ENCODE measurements at regions not wholly inside any gene's neighbourhood (a gene's known extent, or its start where the extent isn't known, plus 50 kb on each side); places are given as distances from the start of the nearest gene placed in this dataset.

- Histone ChIP-seq H3K9ac (ENCODE audit: low read length) (no peak overlapping the region), H3K27me3 (ENCODE audit: low read length) (no peaks in the 10 kb centered on the region), H3K9me2 (replicated peaks; ENCODE audit: insufficient read depth, low read length) (no peaks in the 10 kb centered on the region), H4K20me1 (ENCODE audit: low read depth, low read length) (no peaks in the 10 kb centered on the region), H3F3A (ENCODE audit: insufficient read depth) (no peaks in the 10 kb centered on the region), H3K36me3 (ENCODE audit: low read length) (no peaks in the 10 kb centered on the region), H3K4me3 (ENCODE audit: insufficient read depth, low read length, poor library complexity, severe bottlenecking) (no peak overlapping the region), H3K79me2 (ENCODE audit: insufficient read depth, low read length) (no peaks in the 10 kb centered on the region), H3K27ac (ENCODE audit: low read depth, low read length) (no peak overlapping the region), H2AFZ (ENCODE audit: low read depth, low read length, severe bottlenecking) (no peak overlapping the region), H3K9me3 (ENCODE audit: insufficient read depth, low read length) (no peaks in the 10 kb centered on the region), H3K4me2 (ENCODE audit: low read depth, low read length, poor library complexity, severe bottlenecking) (no peak overlapping the region)
- TF ChIP-seq, protein P1, sequence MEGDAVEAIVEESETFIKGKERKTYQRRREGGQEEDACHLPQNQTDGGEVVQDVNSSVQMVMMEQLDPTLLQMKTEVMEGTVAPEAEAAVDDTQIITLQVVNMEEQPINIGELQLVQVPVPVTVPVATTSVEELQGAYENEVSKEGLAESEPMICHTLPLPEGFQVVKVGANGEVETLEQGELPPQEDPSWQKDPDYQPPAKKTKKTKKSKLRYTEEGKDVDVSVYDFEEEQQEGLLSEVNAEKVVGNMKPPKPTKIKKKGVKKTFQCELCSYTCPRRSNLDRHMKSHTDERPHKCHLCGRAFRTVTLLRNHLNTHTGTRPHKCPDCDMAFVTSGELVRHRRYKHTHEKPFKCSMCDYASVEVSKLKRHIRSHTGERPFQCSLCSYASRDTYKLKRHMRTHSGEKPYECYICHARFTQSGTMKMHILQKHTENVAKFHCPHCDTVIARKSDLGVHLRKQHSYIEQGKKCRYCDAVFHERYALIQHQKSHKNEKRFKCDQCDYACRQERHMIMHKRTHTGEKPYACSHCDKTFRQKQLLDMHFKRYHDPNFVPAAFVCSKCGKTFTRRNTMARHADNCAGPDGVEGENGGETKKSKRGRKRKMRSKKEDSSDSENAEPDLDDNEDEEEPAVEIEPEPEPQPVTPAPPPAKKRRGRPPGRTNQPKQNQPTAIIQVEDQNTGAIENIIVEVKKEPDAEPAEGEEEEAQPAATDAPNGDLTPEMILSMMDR (IDR thresholded peaks at IDR 0.05; ENCODE audit: insufficient read depth, low read length, poor library complexity, severe bottlenecking) = no peak
- TF ChIP-seq EZH2phosphoT487 (conservative IDR thresholded peaks at IDR 0.05; ENCODE audit: low read length) = no peak
Observed at GRCh38 chr1:90537606-90538362, 179.3 kb downstream of the BARHL2 start.

- no peaks in the 10 kb centered on the region for H3K9me2 ChIP-seq (replicated peaks; ENCODE audit: insufficient read depth, low read length)
- H3K36me3 ChIP-seq (ENCODE audit: low read length) = no peaks in the 10 kb centered on the region
- no peak overlapping the region for H2AFZ ChIP-seq (ENCODE audit: low read depth, low read length, severe bottlenecking)
- H3K4me3 ChIP-seq (ENCODE audit: insufficient read depth, low read length, poor library complexity, severe bottlenecking) = no peak overlapping the region
- no peaks in the 10 kb centered on the region for H3K79me2 ChIP-seq (ENCODE audit: insufficient read depth, low read length)
- no peak for TF ChIP-seq EZH2phosphoT487 (conservative IDR thresholded peaks at IDR 0.05; ENCODE audit: low read length)
- TF ChIP-seq, protein P1 (IDR thresholded peaks at IDR 0.05; ENCODE audit: insufficient read depth, low read length, poor library complexity, severe bottlenecking) = no peak
- H4K20me1 ChIP-seq (ENCODE audit: low read depth, low read length) = no peaks in the 10 kb centered on the region
- no peaks in the 10 kb centered on the region for H3F3A ChIP-seq (ENCODE audit: insufficient read depth)
- no peaks in the 10 kb centered on the region for H3K9me3 ChIP-seq (ENCODE audit: insufficient read depth, low read length)
- H3K9ac ChIP-seq (ENCODE audit: low read length) = no peak overlapping the region
- H3K27ac ChIP-seq (ENCODE audit: low read depth, low read length) = no peak overlapping the region
- no peaks in the 10 kb centered on the region for H3K27me3 ChIP-seq (ENCODE audit: low read length)
- no peak overlapping the region for H3K4me2 ChIP-seq (ENCODE audit: low read depth, low read length, poor library complexity, severe bottlenecking)
Observed at GRCh38 chr1:90534663-90535295, 182.3 kb downstream of the BARHL2 start.

DNA sequence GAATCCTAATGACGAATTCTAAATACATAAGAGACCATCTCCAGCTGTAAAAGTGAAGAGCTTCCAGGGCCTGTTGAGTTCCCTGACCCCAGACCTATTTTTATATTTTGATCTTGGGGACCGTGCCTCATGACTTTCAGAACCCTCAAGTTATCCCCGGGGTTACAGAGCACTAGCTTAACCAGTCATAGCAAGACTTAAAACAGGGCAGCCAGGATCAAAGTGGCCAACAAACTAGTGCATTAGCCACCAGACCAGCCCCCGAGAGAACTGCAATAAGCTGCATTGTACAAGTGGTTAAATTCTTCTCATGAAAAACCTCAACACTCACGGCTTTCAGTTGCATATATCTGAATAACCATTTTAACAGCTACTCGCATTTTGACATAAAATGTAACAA is 183.0 kb downstream of the BARHL2 start:
- Histone ChIP-seq H3K4me2 (ENCODE audit: low read depth, low read length, poor library complexity, severe bottlenecking) (no peak overlapping the region), H3K36me3 (ENCODE audit: low read length) (no peaks in the 10 kb centered on the region), H3K9me2 (replicated peaks; ENCODE audit: insufficient read depth, low read length) (no peaks in the 10 kb centered on the region), H3K9ac (ENCODE audit: low read length) (no peak overlapping the region), H2AFZ (ENCODE audit: low read depth, low read length, severe bottlenecking) (no peak overlapping the region), H4K20me1 (ENCODE audit: low read depth, low read length) (no peaks in the 10 kb centered on the region), H3K27me3 (ENCODE audit: low read length) (no peaks in the 10 kb centered on the region), H3K4me3 (ENCODE audit: insufficient read depth, low read length, poor library complexity, severe bottlenecking) (no peak overlapping the region), H3K27ac (ENCODE audit: low read depth, low read length) (no peak overlapping the region), H3K79me2 (ENCODE audit: insufficient read depth, low read length) (no peaks in the 10 kb centered on the region), H3K9me3 (ENCODE audit: insufficient read depth, low read length) (no peaks in the 10 kb centered on the region), H3F3A (ENCODE audit: insufficient read depth) (no peaks in the 10 kb centered on the region)
- TF ChIP-seq, protein P1 (IDR thresholded peaks at IDR 0.05; ENCODE audit: insufficient read depth, low read length, poor library complexity, severe bottlenecking) = no peak
- no peak for TF ChIP-seq EZH2phosphoT487 (conservative IDR thresholded peaks at IDR 0.05; ENCODE audit: low read length)

Measured in SU-DHL-6 (cell line).